WERI-Rb-1 (cell line): ENCODE measurements at regions not wholly inside any gene's neighbourhood (a gene's known extent, or its start where the extent isn't known, plus 50 kb on each side); places are given as distances from the start of the nearest gene placed in this dataset.

Experiments used
- DNase-seq: peaks from one replicate; pipeline ENCODE4 v3.0.0-alpha.2; 2020
- H3K27ac ChIP-seq: fragments of 250-450 bp; sonication (Bioruptor Pico); 2 replicates; pipeline ENCODE4 v1.5.1; 2020; ENCODE audit warnings: mild to moderate bottlenecking, moderate library complexity
- H3K27me3 ChIP-seq: fragments of 250-450 bp; sonication (Bioruptor Pico); 2 replicates; pipeline ENCODE4 v1.5.1; 2021; ENCODE audit warnings: mild to moderate bottlenecking, low read depth, moderate library complexity; ENCODE audit not compliant: insufficient read depth, severe bottlenecking
- H3K36me3 ChIP-seq: fragments of 250-450 bp; sonication (Bioruptor Pico); 2 replicates; pipeline ENCODE4 v1.5.1; 2020; ENCODE audit warnings: mild to moderate bottlenecking, moderate library complexity
- H3K4me3 ChIP-seq: 2 replicates; pipeline ENCODE4 v1.5.1; 2011; ENCODE audit warnings: low read depth, mild to moderate bottlenecking, control low read depth, low read length
- H3K9me3 ChIP-seq: fragments of 250-450 bp; sonication (Bioruptor Pico); 2 replicates; pipeline ENCODE4 v1.5.1; 2021; ENCODE audit warnings: mild to moderate bottlenecking, moderate library complexity; ENCODE audit not compliant: severe bottlenecking
- TF ChIP-seq, protein P1 (sequence below): IDR thresholded peaks from 2 replicates; pipeline ENCODE4 v1.5.1; 2011; ENCODE audit warnings: low read depth, mild to moderate bottlenecking, control low read depth, inconsistent platforms, low read length

DNA sequence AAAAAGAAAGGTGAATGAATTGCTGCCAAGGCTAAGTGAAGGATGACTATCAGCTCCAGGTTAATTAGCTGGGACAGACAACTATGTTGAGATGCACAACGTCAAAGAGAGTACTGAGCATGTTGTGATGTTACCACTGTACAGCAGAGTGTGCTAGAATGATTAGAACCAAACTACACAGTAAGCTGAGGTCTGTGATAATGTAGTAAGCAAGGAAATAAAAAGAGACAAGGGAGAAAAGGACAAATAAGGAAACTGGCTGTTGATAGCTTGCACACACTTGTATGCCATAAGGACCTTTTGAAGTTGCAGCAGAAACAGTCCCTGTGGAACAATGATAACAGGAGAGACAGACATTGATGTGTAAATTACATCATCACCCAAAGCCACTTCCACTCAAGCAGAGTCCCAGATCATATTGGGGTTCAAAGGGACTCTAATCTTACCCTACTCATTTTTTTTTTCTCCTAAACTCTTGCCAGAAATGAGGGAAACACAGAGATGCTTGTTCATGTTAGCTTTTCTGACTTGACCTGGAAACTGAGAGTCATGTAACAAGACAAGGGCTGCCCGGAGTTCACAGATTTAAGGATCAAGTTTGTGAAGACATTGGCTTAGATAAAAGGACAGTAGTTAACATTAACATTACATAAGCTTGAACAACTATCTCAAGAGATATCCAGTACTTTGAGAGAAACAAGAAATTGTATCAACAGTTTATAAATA is 189.9 kb downstream of the CENPW start:
- no peak for DNase-seq
- Histone ChIP-seq H3K27ac (no peak overlapping the region), H3K9me3 (no peaks in the 10 kb centered on the region), H3K36me3 (no peaks in the 10 kb centered on the region), H3K4me3 (no peak overlapping the region), H3K27me3 (no peaks in the 10 kb centered on the region)
- TF ChIP-seq, protein P1, sequence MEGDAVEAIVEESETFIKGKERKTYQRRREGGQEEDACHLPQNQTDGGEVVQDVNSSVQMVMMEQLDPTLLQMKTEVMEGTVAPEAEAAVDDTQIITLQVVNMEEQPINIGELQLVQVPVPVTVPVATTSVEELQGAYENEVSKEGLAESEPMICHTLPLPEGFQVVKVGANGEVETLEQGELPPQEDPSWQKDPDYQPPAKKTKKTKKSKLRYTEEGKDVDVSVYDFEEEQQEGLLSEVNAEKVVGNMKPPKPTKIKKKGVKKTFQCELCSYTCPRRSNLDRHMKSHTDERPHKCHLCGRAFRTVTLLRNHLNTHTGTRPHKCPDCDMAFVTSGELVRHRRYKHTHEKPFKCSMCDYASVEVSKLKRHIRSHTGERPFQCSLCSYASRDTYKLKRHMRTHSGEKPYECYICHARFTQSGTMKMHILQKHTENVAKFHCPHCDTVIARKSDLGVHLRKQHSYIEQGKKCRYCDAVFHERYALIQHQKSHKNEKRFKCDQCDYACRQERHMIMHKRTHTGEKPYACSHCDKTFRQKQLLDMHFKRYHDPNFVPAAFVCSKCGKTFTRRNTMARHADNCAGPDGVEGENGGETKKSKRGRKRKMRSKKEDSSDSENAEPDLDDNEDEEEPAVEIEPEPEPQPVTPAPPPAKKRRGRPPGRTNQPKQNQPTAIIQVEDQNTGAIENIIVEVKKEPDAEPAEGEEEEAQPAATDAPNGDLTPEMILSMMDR = no peak

DNA sequence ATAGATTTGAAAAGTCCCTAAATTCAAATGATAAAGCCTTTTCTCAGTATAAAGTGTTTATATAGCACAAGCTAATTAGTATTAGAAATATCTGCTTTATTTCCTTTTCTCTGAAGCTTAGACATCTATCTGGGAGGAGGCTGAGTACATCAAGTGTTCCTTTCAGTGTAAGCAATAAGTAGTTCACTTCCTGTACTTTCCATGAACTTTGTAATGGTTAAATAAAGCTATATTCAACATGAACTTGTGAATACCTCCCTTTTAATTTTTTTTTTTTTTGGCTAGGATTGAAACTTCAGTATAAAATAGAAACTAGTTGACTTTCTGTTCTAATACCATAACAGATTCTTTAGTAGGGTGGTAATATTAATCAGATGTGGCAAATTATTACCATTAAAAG is 190.9 kb downstream of the CENPW start:
- Histone ChIP-seq H3K36me3 (no peaks in the 10 kb centered on the region), H3K27me3 (no peaks in the 10 kb centered on the region), H3K27ac (no peak overlapping the region), H3K9me3 (no peaks in the 10 kb centered on the region), H3K4me3 (no peak overlapping the region)
- TF ChIP-seq, protein P1 = no peak
- no peak for DNase-seq

DNA sequence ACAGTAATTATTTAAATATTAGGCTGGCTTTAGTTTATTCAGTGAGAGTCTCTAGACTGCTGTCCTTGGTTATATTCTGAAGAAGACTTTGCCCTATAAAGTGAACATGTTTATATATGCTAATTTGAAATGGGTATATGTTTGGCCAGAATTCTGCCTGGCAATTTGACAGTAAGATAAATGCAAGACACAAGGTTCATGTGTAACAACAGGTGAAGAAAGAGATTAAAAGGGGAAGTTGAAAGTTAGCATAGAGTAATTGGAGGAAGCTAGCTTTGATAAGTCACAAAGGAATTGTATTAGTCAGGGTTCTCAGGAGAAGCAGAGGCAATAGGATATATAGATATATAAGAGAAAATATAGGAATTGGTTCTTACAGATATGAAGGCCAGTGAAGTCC is 191.4 kb downstream of the CENPW start:
- Histone ChIP-seq H3K9me3 (no peaks in the 10 kb centered on the region), H3K4me3 (no peak overlapping the region), H3K27me3 (no peaks in the 10 kb centered on the region), H3K27ac (no peak overlapping the region), H3K36me3 (no peaks in the 10 kb centered on the region)
- DNase-seq = no peak
- TF ChIP-seq, protein P1 = no peak

DNA sequence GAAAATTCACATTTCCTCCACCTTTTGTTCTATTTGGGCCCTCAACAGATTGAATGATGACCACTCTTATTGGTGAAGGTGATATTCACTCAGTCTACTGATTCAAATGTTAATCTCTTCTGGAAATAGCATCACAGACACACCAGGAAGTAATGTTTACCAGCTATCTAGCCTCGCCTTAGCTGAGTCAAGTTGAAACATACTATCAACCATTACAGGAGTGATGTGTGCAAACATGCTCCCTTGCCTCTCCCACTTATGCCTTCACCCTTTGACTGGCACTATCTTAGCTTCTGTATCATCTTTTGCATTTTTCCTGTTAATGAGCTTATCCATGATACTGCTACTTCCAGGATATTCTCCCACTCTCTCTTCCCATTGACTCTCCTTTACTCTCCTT is 191.9 kb downstream of the CENPW start:
- H3K9me3 ChIP-seq = no peaks in the 10 kb centered on the region
- no peak for DNase-seq
- TF ChIP-seq, protein P1 = no peak
- H3K36me3 ChIP-seq = no peaks in the 10 kb centered on the region
- no peak overlapping the region for H3K27ac ChIP-seq
- H3K27me3 ChIP-seq = no peaks in the 10 kb centered on the region
- H3K4me3 ChIP-seq = no peak overlapping the region

DNA sequence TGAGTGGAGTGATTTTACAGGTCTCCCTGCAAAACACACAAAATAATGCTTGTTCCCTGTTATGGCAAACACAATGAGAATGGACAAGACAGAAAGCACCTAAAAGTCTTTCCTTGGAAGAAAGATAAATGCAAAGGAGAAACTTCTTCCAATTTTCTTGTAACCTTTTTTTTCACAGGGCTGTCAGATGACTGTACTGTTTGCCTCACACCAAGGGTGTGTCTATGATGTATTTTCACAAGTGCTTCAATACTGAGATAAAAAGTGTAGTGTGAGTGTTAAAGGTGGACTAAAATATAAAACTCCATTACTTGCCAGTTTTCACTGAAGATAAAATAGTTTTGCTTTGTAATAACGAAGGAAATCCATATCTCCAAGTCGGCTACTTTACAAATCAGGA is 194.5 kb downstream of the CENPW start:
- no peak overlapping the region for H3K27ac ChIP-seq
- no peak for DNase-seq
- H3K27me3 ChIP-seq = no peaks in the 10 kb centered on the region
- H3K4me3 ChIP-seq = no peak overlapping the region
- H3K9me3 ChIP-seq = no peaks in the 10 kb centered on the region
- TF ChIP-seq, protein P1 = no peak
- no peaks in the 10 kb centered on the region for H3K36me3 ChIP-seq

DNA sequence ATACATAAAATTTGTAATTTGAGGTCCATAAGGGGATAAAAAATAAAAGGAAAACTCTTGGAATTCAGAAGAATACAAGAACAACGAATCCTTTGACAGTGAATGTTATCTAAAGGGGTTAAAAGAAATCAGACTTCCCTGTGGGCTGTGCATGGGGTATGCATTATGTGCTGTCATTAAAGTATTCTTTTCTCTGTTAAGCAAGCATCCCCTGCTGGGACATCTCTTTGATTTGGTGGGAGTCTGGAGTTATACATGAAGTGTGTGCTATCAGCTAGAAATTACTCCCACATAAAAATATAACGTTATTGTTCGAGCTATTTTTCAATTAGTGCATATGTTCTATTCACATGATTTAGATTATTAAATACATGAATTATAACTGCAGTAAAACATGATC is 195.2 kb downstream of the CENPW start:
- Histone ChIP-seq H3K9me3 (no peaks in the 10 kb centered on the region), H3K27ac (no peak overlapping the region), H3K27me3 (no peaks in the 10 kb centered on the region), H3K4me3 (no peak overlapping the region), H3K36me3 (no peaks in the 10 kb centered on the region)
- TF ChIP-seq, protein P1 = no peak
- no peak for DNase-seq
